NCI-H510A treated with DMSO at 0.1 percent for 48 hours (cell line): ENCODE measurements at regions not wholly inside any gene's neighbourhood (a gene's known extent, or its start where the extent isn't known, plus 50 kb on each side); places are given as distances from the start of the nearest gene placed in this dataset.

Experiments
- DNase-seq: peaks from one replicate; lab custom pipeline; 2025; lab: John Stamatoyannopoulos, UW

DNA sequence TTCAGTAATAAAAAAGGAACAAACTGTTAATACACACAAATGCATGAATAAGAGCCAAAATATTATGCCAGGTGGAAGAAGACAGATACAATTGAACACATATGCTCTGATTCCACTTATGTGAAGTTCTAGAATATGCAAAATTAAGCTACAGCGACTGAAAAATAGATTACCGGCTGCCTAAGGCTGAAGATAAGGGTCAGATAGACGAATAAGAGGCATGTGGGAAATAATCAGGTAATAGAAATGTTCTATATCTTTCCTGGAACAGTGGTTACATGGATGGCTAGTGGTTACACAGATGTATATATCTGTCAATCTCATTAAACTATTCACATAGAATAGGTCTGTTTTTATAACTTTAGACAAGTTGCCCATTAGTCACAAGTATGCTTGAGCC, 51.9 kb upstream of the REG3G start:
- DNase-seq, result no peak
